H1 (cell line): ENCODE measurements at regions not wholly inside any gene's neighbourhood (a gene's known extent, or its start where the extent isn't known, plus 50 kb on each side); places are given as distances from the start of the nearest gene placed in this dataset.

ENCODE experiments used
- CTCF ChIA-PET: fragments of 300-600 bp; sonication (Branson Sonifier 250); formaldehyde crosslinking; loops from one replicate; lab custom pipeline; 2021; ENCODE audit not compliant: partially characterized antibody; lab: Charles Lee
- POLR2A ChIA-PET: fragments of 300-600 bp; sonication (Branson Sonifier 250); formaldehyde crosslinking; loops from one replicate; lab custom pipeline; 2021; ENCODE audit warnings: inconsistent platforms; ENCODE audit not compliant: partially characterized antibody; lab: Charles Lee
- DNase-seq, 2 experiments: peaks; one replicate each; pipeline versions ENCODE4 v3.0.0 to v3.0.0-alpha.2; 2010 to 2022; ENCODE audit warnings: low spot score in 2 of 2, low read depth in 1 of 2, mixed read lengths in 1 of 2
- FAIRE-seq: peaks from 2 replicates; lab custom pipeline; 2011; peaks lifted over from hg19 to GRCh38; lab: Jason Lieb, UNC
- H2AFZ ChIP-seq: 2 replicates; pipeline ENCODE4 v1.8.1; 2012; ENCODE audit warnings: low read length, inconsistent platforms
- H2AK5ac ChIP-seq: 2 replicates; pipeline ENCODE4 v1.6.1; 2013; ENCODE audit warnings: low read depth, low read length
- H2BK120ac ChIP-seq: replicated peaks from 2 replicates; pipeline ENCODE3; 2013; ENCODE audit warnings: low read depth, low read length, inconsistent platforms
- H2BK12ac ChIP-seq: 2 replicates; pipeline ENCODE4 v1.6.1; 2013; ENCODE audit warnings: low read depth, low read length
- H2BK15ac ChIP-seq: 2 replicates; pipeline ENCODE4 v1.6.1; 2013; ENCODE audit warnings: low read length
- H2BK20ac ChIP-seq: 2 replicates; pipeline ENCODE4 v1.6.1; 2013; ENCODE audit warnings: low read length
- H2BK5ac ChIP-seq: 2 replicates; pipeline ENCODE4 v1.6.1; 2013; ENCODE audit warnings: low read depth, low read length
- H3K14ac ChIP-seq: 2 replicates; pipeline ENCODE4 v1.6.1; 2013; ENCODE audit warnings: inconsistent platforms; ENCODE audit not compliant: insufficient read length
- H3K18ac ChIP-seq: 2 replicates; pipeline ENCODE4 v1.6.1; 2013; ENCODE audit warnings: low read length; ENCODE audit errors: extremely low read depth
- H3K23ac ChIP-seq: 2 replicates; pipeline ENCODE4 v1.6.1; 2013; ENCODE audit warnings: inconsistent platforms; ENCODE audit not compliant: insufficient read length
- H3K23me2 ChIP-seq: 2 replicates; pipeline ENCODE4 v1.6.1; 2013; ENCODE audit warnings: low read depth, low read length
- H3K27ac ChIP-seq: 2 replicates; pipeline ENCODE4 v1.6.1; 2011; ENCODE audit warnings: low read depth, low read length, inconsistent platforms
- H3K27me3 ChIP-seq, 4 experiments: replicated peaks in 1 of 4; 1 replicate in 1 of 4; 2 replicates in 3 of 4; pipeline versions ENCODE4 v1.6.1 to v1.8.1; 2011 to 2013; ENCODE audit warnings: low read length in 3 of 4, mild to moderate bottlenecking in 3 of 4, inconsistent platforms in 2 of 4, mixed read lengths in 2 of 4, moderate library complexity in 1 of 4; ENCODE audit not compliant: control insufficient read depth in 3 of 4, insufficient read depth in 3 of 4; ENCODE audit errors: extremely low read depth in 1 of 4
- H3K36me3 ChIP-seq, 4 experiments: 2 replicates each; pipeline versions ENCODE4 v1.6.1 to v1.8.1; 2011 to 2013; ENCODE audit warnings: mild to moderate bottlenecking in 4 of 4, low read length in 3 of 4, moderate library complexity in 2 of 4, control low read depth in 1 of 4, inconsistent platforms in 1 of 4; ENCODE audit not compliant: insufficient read depth in 4 of 4, control insufficient read depth in 2 of 4
- H3K4ac ChIP-seq: replicated peaks from 2 replicates; pipeline ENCODE3; 2013; ENCODE audit warnings: low read length, low read depth, mixed read lengths, inconsistent platforms; ENCODE audit not compliant: insufficient read length
- H3K4me1 ChIP-seq, 4 experiments: replicated peaks in 1 of 4; 1 replicate in 1 of 4; 2 replicates in 3 of 4; pipeline versions ENCODE4 v1.6.1 to v1.8.1; 2011 to 2013; ENCODE audit warnings: low read length in 3 of 4, inconsistent platforms in 2 of 4, mixed read lengths in 1 of 4; ENCODE audit not compliant: insufficient read depth in 4 of 4, control insufficient read depth in 3 of 4
- H3K4me2 ChIP-seq, 2 experiments: 2 replicates each; pipeline versions ENCODE4 v1.6.1 to v1.8.1; 2011 to 2013; ENCODE audit warnings: low read depth in 2 of 2, low read length in 2 of 2, control low read depth in 1 of 2, inconsistent platforms in 1 of 2, mild to moderate bottlenecking in 1 of 2; ENCODE audit not compliant: insufficient read depth in 1 of 2
- H3K4me3 ChIP-seq, 4 experiments: fragments of 200-600, 300-600 bp in 1 of 4; sonication (generic), shearing (Covaris generic), sonication (Bioruptor Twin) in 1 of 4; 2 replicates each; pipeline versions ENCODE4 v1.5.1 to v1.8.1; 2011 to 2016; ENCODE audit warnings: low read length in 4 of 4, low read depth in 3 of 4, control low read depth in 2 of 4, inconsistent platforms in 2 of 4, mild to moderate bottlenecking in 2 of 4, mixed read lengths in 1 of 4, moderate library complexity in 1 of 4; ENCODE audit not compliant: insufficient read depth in 2 of 4; ENCODE audit errors: extremely low read depth in 1 of 4
- H3K56ac ChIP-seq: replicated peaks from 2 replicates; pipeline ENCODE3; 2013; ENCODE audit warnings: low read depth, mild to moderate bottlenecking, mixed read lengths, low read length, inconsistent platforms; ENCODE audit not compliant: insufficient read length
- H3K79me1 ChIP-seq: 2 replicates; pipeline ENCODE4 v1.6.1; 2013; ENCODE audit warnings: low read depth, low read length, control low read depth
- H3K79me2 ChIP-seq, 2 experiments: 2 replicates each; pipeline versions ENCODE4 v1.6.1 to v1.8.1; 2012 to 2013; ENCODE audit warnings: low read length in 2 of 2, mild to moderate bottlenecking in 2 of 2, inconsistent platforms in 1 of 2; ENCODE audit not compliant: insufficient read depth in 2 of 2, control insufficient read depth in 1 of 2
- H3K9ac ChIP-seq, 4 experiments: replicated peaks in 1 of 4; 1 replicate in 1 of 4; 2 replicates in 3 of 4; pipeline versions ENCODE4 v1.6.1 to v1.8.1; 2011 to 2013; ENCODE audit warnings: low read depth in 3 of 4, low read length in 3 of 4, control low read depth in 2 of 4, mild to moderate bottlenecking in 2 of 4, moderate library complexity in 2 of 4, inconsistent platforms in 1 of 4; ENCODE audit errors: extremely low read depth in 1 of 4
- H3K9me3 ChIP-seq, 2 experiments: 2 replicates each; pipeline versions ENCODE4 v1.6.1 to v1.8.1; 2012 to 2013; ENCODE audit warnings: mild to moderate bottlenecking in 2 of 2, moderate library complexity in 2 of 2, control low read depth in 1 of 2, inconsistent platforms in 1 of 2, low read depth in 1 of 2, low read length in 1 of 2, mixed read lengths in 1 of 2; ENCODE audit not compliant: insufficient read depth in 2 of 2
- H4K20me1 ChIP-seq, 2 experiments: replicated peaks in 1 of 2; 2 replicates each; pipeline versions ENCODE3 to v1.8.1; 2011 to 2013; ENCODE audit warnings: inconsistent platforms in 2 of 2, low read length in 2 of 2, mild to moderate bottlenecking in 1 of 2; ENCODE audit not compliant: insufficient read depth in 2 of 2, control insufficient read depth in 1 of 2
- H4K5ac ChIP-seq: 2 replicates; pipeline ENCODE4 v1.6.1; 2013; ENCODE audit warnings: low read length, low read depth, mixed read lengths, inconsistent platforms; ENCODE audit not compliant: insufficient read length
- H4K8ac ChIP-seq: 2 replicates; pipeline ENCODE4 v1.8.0; 2013; ENCODE audit warnings: mild to moderate bottlenecking, moderate library complexity, low read length, inconsistent platforms; ENCODE audit not compliant: insufficient read depth; ENCODE audit errors: extremely low read depth
- H4K91ac ChIP-seq: replicated peaks from 2 replicates; pipeline ENCODE3; 2013; ENCODE audit warnings: low read length, mixed read lengths, inconsistent platforms; ENCODE audit not compliant: insufficient read length
- CBX5 ChIP-seq: fragments of 300-800, 300-1000 bp; sonication (generic); IDR thresholded peaks from 2 replicates; pipeline ENCODE4 v1.7.1; 2016; ENCODE audit warnings: antibody characterized with exemption, low read length, low read depth
- EP300 ChIP-seq, 2 experiments: IDR thresholded peaks; 1 replicate in 1 of 2; 2 replicates in 1 of 2; pipeline ENCODE4 v1.6.1; 2011 to 2012; ENCODE audit warnings: low read depth in 2 of 2, low read length in 2 of 2, mild to moderate bottlenecking in 2 of 2, borderline replicate concordance in 1 of 2, inconsistent platforms in 1 of 2, moderate library complexity in 1 of 2
- GABPA ChIP-seq: IDR thresholded peaks from 2 replicates; pipeline ENCODE4 v1.6.1; 2011; ENCODE audit warnings: mild to moderate bottlenecking, low read length, moderate library complexity, borderline replicate concordance; ENCODE audit not compliant: insufficient read depth
- POU5F1 ChIP-seq: IDR thresholded peaks from 2 replicates; pipeline ENCODE4 v1.6.1; 2011; ENCODE audit warnings: low read depth, mild to moderate bottlenecking, low read length, moderate library complexity
- SAP30 ChIP-seq: fragments of 300-600 bp; sonication (generic); IDR thresholded peaks from 2 replicates; pipeline ENCODE4 v1.7.1; 2012; ENCODE audit warnings: low read length, moderate library complexity, mild to moderate bottlenecking, inconsistent platforms; ENCODE audit not compliant: insufficient read depth, insufficient replicate concordance
- TAF7 ChIP-seq: optimal IDR thresholded peaks from 2 replicates; pipeline ENCODE3; 2011; ENCODE audit warnings: low read depth, mild to moderate bottlenecking, inconsistent platforms, low read length, moderate library complexity, borderline replicate concordance
- YY1 ChIP-seq: IDR thresholded peaks from 2 replicates; pipeline ENCODE4 v1.6.1; 2011; ENCODE audit warnings: low read depth, mild to moderate bottlenecking, low read length
- WGBS, 2 experiments: shearing (Covaris generic) in 1 of 2; methylation state at CpG; one replicate each; pipeline versions ENCODE4 v1.1.6 to v1.1.7; 2013 to 2015; ENCODE audit warnings: low lambda C conversion rate in 2 of 2, mixed read lengths in 2 of 2, inconsistent platforms in 1 of 2, low coverage in 1 of 2, missing lambda C conversion rate in 1 of 2; ENCODE audit not compliant: insufficient replicate concordance in 2 of 2, insufficient coverage in 1 of 2, insufficient read length in 1 of 2; ENCODE audit errors: extremely low coverage in 1 of 2, missing lambda C conversion rate in 1 of 2; 5-methylcytosine and 5-hydroxymethylcytosine counted together
- TF ChIP-seq, protein P1 (sequence below): IDR thresholded peaks from 2 replicates; pipeline ENCODE4 v1.6.1; 2012; ENCODE audit warnings: low read length, inconsistent platforms

GRCh38 chr15:26049900-26050657, 187.0 kb upstream of the ATP10A start:
- no peak overlapping the region for H3K4me2 ChIP-seq
- FAIRE-seq: no peak
- H3K27me3 ChIP-seq: no peaks in the 10 kb centered on the region
- ChIA-PET POLR2A (interaction anchor here (0.5 kb wide), 1 partner anchor 54 kb away, joined by 3 read pairs; no protein-coding TSS in a partner anchor), CTCF (interaction anchor here (1.1 kb wide), 1 partner anchor 45 kb away, joined by 4 read pairs; no protein-coding TSS in a partner anchor)
- H4K5ac ChIP-seq: no peak overlapping the region
- H2AFZ ChIP-seq: no peak overlapping the region
- no peak overlapping the region for H2BK12ac ChIP-seq
- no peaks in the 10 kb centered on the region for H3K23me2 ChIP-seq
- 87% methylated on average over 9 of the region's 9 CpGs; no CpG with 5 or more reads in 1 of the 2 experiments for WGBS, 2 experiments
- no peaks in the 10 kb centered on the region for H3K9me3 ChIP-seq
- H4K8ac ChIP-seq: no peak overlapping the region
- no peak overlapping the region for H4K91ac ChIP-seq
- 0 out of 7 replicates have a peak, but pooled peaks cover 0 to 3% (median 0%) of the 10 kb centered on the region in 4 experiments for H3K4me1 ChIP-seq
- H3K36me3 ChIP-seq: no peaks in the 10 kb centered on the region
- H4K20me1 ChIP-seq: no peaks in the 10 kb centered on the region
- H2BK5ac ChIP-seq: no peak overlapping the region
- no peak overlapping the region for H2BK15ac ChIP-seq
- no peaks in the 10 kb centered on the region for H3K79me2 ChIP-seq
- no peak overlapping the region for H2AK5ac ChIP-seq
- H2BK20ac ChIP-seq: no peak overlapping the region
- H3K79me1 ChIP-seq: no peaks in the 10 kb centered on the region
- H3K4me3 ChIP-seq: no peak overlapping the region
- DNase-seq: no peak
- H3K14ac ChIP-seq: no peak overlapping the region
- H3K56ac ChIP-seq: no peak overlapping the region
- no peak overlapping the region for H3K9ac ChIP-seq
- H3K18ac ChIP-seq: no peak overlapping the region
- H2BK120ac ChIP-seq: no peak overlapping the region
- no peak overlapping the region for H3K4ac ChIP-seq
- no peak overlapping the region for H3K27ac ChIP-seq
- TF ChIP-seq SAP30: no peak
- no peak for TF ChIP-seq EP300 (IDR thresholded peaks at IDR 0.05; ENCODE audit: borderline replicate concordance in 1 of 2, low read depth in 2 of 2, low read length in 2 of 2)
- TF ChIP-seq CBX5: no peak
- TF ChIP-seq, protein P1, sequence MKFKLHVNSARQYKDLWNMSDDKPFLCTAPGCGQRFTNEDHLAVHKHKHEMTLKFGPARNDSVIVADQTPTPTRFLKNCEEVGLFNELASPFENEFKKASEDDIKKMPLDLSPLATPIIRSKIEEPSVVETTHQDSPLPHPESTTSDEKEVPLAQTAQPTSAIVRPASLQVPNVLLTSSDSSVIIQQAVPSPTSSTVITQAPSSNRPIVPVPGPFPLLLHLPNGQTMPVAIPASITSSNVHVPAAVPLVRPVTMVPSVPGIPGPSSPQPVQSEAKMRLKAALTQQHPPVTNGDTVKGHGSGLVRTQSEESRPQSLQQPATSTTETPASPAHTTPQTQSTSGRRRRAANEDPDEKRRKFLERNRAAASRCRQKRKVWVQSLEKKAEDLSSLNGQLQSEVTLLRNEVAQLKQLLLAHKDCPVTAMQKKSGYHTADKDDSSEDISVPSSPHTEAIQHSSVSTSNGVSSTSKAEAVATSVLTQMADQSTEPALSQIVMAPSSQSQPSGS: no peak
- TF ChIP-seq POU5F1: no peak
- TF ChIP-seq TAF7: no peak
- no peak for TF ChIP-seq YY1
- no peak for TF ChIP-seq GABPA
- TF ChIP-seq, all 59 proteins: peak for 0
- H3K23ac ChIP-seq: no peak overlapping the region
